GM13977 (cell line): ENCODE measurements at regions not wholly inside any gene's neighbourhood (a gene's known extent, or its start where the extent isn't known, plus 50 kb on each side); places are given as distances from the start of the nearest gene placed in this dataset.

ENCODE experiments used
- DNase-seq: peaks from one replicate; pipeline ENCODE4 v3.0.0; 2012; ENCODE audit warnings: low spot score
- CTCF ChIP-seq: IDR thresholded peaks from 2 replicates; pipeline ENCODE4 v1.5.1; 2012; ENCODE audit warnings: mild to moderate bottlenecking, control low read depth; ENCODE audit not compliant: insufficient read depth; ENCODE audit errors: extremely low read depth, missing control alignments
- in situ Hi-C: fragments of 300-500 bp; cut with MboI; formaldehyde crosslinking; loops from one replicate; pipeline ENCODE4 v1.12.0; 2022; ENCODE audit warnings: low sequenced_read_pairs, low pct_unique_long_range_greater_than_20kb, mixed read lengths, inconsistent platforms; ENCODE audit not compliant: unreplicated experiment

DNA sequence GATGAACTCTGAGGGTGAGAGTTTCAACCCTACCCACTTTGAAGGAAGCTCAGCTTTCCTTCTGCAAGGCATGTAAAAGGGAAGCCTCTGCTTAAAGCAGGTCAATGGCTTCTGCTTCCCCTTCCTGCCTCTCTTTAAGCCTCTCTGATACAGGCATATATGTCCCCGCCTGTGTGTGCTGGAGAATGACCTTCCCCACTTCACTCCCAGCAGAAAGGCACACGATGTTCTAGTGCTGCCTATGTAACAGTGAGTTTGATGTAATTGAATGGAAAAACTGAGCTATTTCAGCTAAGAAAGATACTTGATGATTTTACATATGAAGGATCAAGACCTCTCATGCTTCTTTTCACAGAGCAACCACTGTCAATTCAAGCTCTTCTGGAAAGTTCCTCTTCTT, 632.2 kb downstream of the HACE1 start:
- no peak for TF ChIP-seq CTCF
- in situ Hi-C loops, result no loop called here
- no peak for DNase-seq

DNA sequence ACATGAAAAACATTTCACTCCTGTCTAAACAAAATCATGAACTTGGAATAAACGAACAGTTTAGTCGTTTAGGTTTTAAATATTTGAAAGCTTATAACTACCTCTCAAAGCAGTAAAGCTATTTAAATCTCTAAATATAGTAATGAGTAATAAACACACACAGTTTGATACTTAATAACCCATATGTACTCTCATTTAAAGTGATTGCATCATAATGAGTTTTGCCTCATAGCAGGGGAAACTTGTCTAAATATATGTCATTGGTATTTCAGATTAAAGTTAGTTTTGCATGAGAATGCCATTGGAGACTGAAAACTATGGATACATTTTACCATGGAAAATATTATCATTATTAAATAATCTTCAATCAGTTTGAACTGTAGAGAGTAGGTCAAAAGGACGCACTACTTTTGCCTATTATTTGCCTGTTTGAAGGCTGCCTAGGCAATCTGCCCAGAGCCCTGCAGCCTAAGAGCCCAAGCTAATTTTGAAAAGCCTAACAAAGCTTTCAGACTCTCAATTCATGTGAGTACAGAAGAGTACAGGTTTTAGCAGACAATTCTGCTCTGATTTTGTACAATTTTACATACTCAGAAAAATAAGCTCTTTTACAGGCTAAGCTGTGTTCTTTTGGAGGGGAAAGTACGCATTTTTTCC, 632.8 kb downstream of the HACE1 start:
- no peak for DNase-seq
- in situ Hi-C loops, result no loop called here
- no peak for TF ChIP-seq CTCF

- in situ Hi-C loops, result no loop called here
- TF ChIP-seq CTCF, result no peak
- DNase-seq, result no peak
Observed at GRCh38 chr6:104218116-104218515, 641.6 kb downstream of the HACE1 start.

GRCh38 chr6:104214901-104215300, 644.8 kb downstream of the HACE1 start:
- DNase-seq, result no peak
- in situ Hi-C loops, result no loop called here

GRCh38 chr6:104212977-104213668, 646.6 kb downstream of the HACE1 start:
- TF ChIP-seq CTCF, result no peak
- DNase-seq, result no peak
- in situ Hi-C loops, result no loop called here

More at GRCh38 chr6:104214901-104215300, 644.8 kb downstream of the HACE1 start:
- no peak for TF ChIP-seq CTCF

DNA sequence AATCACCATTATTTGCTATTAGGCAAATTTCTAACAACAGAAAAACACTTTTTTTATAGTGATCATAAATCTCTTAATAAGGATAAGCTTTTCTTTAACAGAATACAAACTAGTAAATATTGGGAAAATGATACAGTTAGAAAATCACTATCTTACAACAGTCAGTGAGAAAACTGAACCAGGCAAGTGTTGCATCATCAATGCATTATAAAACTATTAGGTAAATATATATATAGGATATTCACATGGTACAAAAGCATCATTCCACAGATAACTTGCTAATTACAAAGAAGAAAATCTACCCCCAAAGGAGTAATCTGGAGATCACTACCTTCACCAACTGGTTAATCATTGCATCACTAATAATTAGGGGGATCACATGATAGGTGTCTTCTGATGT, 652.1 kb downstream of the HACE1 start:
- DNase-seq, result no peak
- TF ChIP-seq CTCF, result no peak
- in situ Hi-C loops, result no loop called here
